Kidney (tissue), 13 donors: ENCODE measurements at regions not wholly inside any gene's neighbourhood (a gene's known extent, or its start where the extent isn't known, plus 50 kb on each side); places are given as distances from the start of the nearest gene placed in this dataset.
"Not testable (repeated sequence)": the region's sequence is repeated elsewhere in the genome, so short reads cannot be mapped to it uniquely, and the experiment has no call there.

ENCODE experiments used
- DNase-seq, 5 donors: peaks; one replicate each; pipeline ENCODE4 v3.0.0-alpha.2; 2013 to 2020
- FAIRE-seq: peaks from 2 replicates; lab custom pipeline; 2012; peaks lifted over from hg19 to GRCh38; lab: Jason Lieb, UNC
- H3K27ac ChIP-seq, 2 donors: one replicate each; pipeline ENCODE4 v1.7.0; 2013; ENCODE audit warnings: low read depth in 2 of 2, low read length in 2 of 2, inconsistent platforms in 1 of 2
- H3K27me3 ChIP-seq: one replicate; pipeline ENCODE4 v1.7.1; 2013; ENCODE audit warnings: low read length, inconsistent platforms; ENCODE audit not compliant: control insufficient read depth, insufficient read depth
- H3K36me3 ChIP-seq, 3 donors: one replicate each; pipeline versions ENCODE4 v1.7.0 to v1.7.1; 2013; ENCODE audit warnings: low read length in 3 of 3, control low read depth in 1 of 3, inconsistent platforms in 1 of 3; ENCODE audit not compliant: insufficient read depth in 3 of 3, control insufficient read depth in 2 of 3
- H3K4me1 ChIP-seq, 3 donors: one replicate each; pipeline versions ENCODE4 v1.7.0 to v1.7.1; 2013; ENCODE audit warnings: low read length in 3 of 3, inconsistent platforms in 1 of 3, low read depth in 1 of 3; ENCODE audit not compliant: control insufficient read depth in 2 of 3, insufficient read depth in 2 of 3
- H3K4me3 ChIP-seq, 3 donors: one replicate each; pipeline versions ENCODE4 v1.7.0 to v1.8.1; 2013; ENCODE audit warnings: low read length in 3 of 3, control low read depth in 1 of 3, inconsistent platforms in 1 of 3
- H3K9ac ChIP-seq, 3 donors: one replicate each; pipeline versions ENCODE4 v1.7.0 to v1.7.1; 2013; ENCODE audit warnings: low read length in 3 of 3, control low read depth in 1 of 3, inconsistent platforms in 1 of 3
- H3K9me3 ChIP-seq, 3 donors: one replicate each; pipeline versions ENCODE4 v1.7.0 to v1.7.1; 2013; ENCODE audit warnings: low read length in 3 of 3, control low read depth in 1 of 3, inconsistent platforms in 1 of 3; ENCODE audit not compliant: control insufficient read depth in 2 of 3, insufficient read depth in 1 of 3
- intact Hi-C: fragments of 100-400 bp; cut with DNase I; formaldehyde crosslinking; loops from one replicate; pipeline ENCODE4 v1.11.1; 2022
- TF ChIP-seq, protein P1 (sequence below): IDR thresholded peaks from 3 replicates; pipeline ENCODE4 v1.5.1; 2012; ENCODE audit warnings: mild to moderate bottlenecking, moderate library complexity, borderline replicate concordance; ENCODE audit not compliant: insufficient read depth; ENCODE audit errors: extremely low read depth
- donor health status: control.
- donor health status: control.
- donor health status: control.
- donor health status: control.
- donor health status: control.
- donor health status: DM: yes; HTN: yes; CAD: no.
- donor health status: Normal renal cell carcinoma (clear cell type).

DNA sequence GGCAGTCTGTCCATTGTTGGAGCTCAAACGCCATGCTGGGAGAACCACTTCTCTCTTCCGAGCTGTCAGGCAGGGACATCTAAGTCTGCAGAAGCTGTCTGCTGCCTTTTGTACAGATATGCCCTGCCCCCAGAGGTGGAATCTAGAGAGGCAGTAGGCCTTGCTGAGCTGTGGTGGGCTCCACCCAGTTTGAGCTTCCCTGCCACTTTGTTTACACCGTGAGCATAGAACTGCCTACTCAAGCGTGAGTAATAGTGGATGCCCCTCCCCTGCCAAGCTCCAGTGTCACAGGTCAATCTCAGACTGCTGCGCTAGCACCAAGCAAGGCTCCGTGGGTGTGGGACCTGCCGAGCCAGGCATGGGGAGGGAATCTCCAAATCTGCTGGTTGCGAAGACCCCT is 145.7 kb downstream of the VSIG4 start:
- Histone ChIP-seq H3K9me3 (no peaks in the 10 kb centered on the region), H3K4me1 (no peaks in the 10 kb centered on the region), H3K36me3 (no peaks in the 10 kb centered on the region), H3K27me3 (no peaks in the 10 kb centered on the region), H3K4me3 (no peak overlapping the region), H3K27ac (no peak overlapping the region), H3K9ac (no peak overlapping the region)
- TF ChIP-seq, protein P1, sequence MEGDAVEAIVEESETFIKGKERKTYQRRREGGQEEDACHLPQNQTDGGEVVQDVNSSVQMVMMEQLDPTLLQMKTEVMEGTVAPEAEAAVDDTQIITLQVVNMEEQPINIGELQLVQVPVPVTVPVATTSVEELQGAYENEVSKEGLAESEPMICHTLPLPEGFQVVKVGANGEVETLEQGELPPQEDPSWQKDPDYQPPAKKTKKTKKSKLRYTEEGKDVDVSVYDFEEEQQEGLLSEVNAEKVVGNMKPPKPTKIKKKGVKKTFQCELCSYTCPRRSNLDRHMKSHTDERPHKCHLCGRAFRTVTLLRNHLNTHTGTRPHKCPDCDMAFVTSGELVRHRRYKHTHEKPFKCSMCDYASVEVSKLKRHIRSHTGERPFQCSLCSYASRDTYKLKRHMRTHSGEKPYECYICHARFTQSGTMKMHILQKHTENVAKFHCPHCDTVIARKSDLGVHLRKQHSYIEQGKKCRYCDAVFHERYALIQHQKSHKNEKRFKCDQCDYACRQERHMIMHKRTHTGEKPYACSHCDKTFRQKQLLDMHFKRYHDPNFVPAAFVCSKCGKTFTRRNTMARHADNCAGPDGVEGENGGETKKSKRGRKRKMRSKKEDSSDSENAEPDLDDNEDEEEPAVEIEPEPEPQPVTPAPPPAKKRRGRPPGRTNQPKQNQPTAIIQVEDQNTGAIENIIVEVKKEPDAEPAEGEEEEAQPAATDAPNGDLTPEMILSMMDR = no peak
- intact Hi-C loops = no loop called here
- FAIRE-seq = no peak
- peak in 1 of 5 donors; percentile 35 for DNase-seq

DNA sequence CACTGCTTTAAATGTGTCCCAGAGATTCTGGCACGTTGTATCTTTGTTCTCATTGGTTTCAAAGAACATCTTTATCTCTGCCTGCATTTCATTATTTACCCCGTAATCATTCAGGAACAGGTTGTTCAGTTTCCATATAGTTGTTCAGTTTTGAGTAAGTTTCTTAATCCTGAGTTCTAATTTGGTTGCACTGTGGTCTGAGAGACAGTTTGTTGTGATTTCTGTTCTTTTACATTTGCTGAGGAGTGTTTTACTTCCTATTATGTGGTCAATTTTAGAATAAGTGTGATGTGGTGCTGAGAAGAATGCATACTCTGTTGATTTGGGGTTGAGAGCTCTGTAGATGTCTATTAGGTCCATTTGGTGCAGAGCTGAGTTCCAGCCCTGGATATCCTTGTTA is 148.1 kb downstream of the VSIG4 start:
- H3K36me3 ChIP-seq, H3K4me3 ChIP-seq, H3K4me1 ChIP-seq, H3K27me3 ChIP-seq, H3K9ac ChIP-seq, intact Hi-C loops, H3K9me3 ChIP-seq, FAIRE-seq, DNase-seq, H3K27ac ChIP-seq: not testable (repeated sequence)

DNA sequence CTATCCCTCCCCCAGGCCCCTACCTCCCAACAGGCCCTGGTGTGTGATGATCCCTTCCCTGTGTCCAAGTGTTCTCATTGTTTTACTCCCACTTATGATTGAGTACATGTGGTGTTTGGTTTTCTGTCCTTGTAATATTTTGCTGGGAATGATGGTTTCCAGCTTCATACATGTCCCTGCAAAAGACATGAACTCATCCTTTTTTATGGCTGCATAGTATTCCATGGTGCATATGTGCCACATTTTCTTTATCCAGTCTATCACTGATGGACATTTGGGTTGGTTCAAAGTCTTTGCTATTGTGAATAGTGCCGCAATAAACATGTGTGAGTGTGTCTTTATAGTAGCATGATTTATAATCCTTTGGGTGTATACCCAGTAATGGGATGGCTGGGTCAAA is 151.7 kb downstream of the VSIG4 start:
- H3K4me1 ChIP-seq, FAIRE-seq, intact Hi-C loops, H3K27me3 ChIP-seq, H3K9ac ChIP-seq, H3K9me3 ChIP-seq, H3K27ac ChIP-seq, DNase-seq, H3K4me3 ChIP-seq, H3K36me3 ChIP-seq: not testable (repeated sequence)

DNA sequence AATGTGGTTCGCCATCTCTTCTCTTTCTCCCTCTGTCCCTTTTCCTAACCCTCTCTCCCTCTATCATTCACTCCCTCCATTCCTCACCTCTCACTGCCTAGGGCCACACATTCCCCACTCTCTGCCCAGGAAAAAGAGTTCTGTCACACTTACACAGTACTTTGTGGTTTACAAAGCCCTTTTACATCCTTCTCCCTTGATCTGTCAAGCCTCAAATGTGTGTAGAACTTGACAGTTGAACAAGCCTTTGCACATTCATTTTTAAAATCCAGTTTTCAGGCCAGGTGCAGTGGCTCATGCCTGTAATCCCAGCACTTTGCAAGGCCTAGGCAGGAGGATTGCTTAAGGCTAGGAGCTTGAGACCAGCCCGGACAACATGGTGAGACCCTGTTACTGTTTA is 156.3 kb downstream of the VSIG4 start:
- Histone ChIP-seq H3K9me3 (no peaks in the 10 kb centered on the region), H3K36me3 (no peaks in the 10 kb centered on the region), H3K9ac (no peak overlapping the region), H3K4me1 (no peaks in the 10 kb centered on the region), H3K4me3 (no peak overlapping the region), H3K27ac (no peak overlapping the region), H3K27me3 (no peaks in the 10 kb centered on the region)
- FAIRE-seq = no peak
- intact Hi-C loops = no loop called here
- no peak for DNase-seq
- TF ChIP-seq, protein P1 = no peak
